Stimulated activated memory B cell treated with anti-CD40 and anti-IgM and Interleukin-4, amounts not matched to agents 10 μg/mL and 1 μg/mL and 100 μg/mL, for 72 hours (primary cell): ENCODE measurements at regions not wholly inside any gene's neighbourhood (a gene's known extent, or its start where the extent isn't known, plus 50 kb on each side); places are given as distances from the start of the nearest gene placed in this dataset.
"Not testable (repeated sequence)": the region's sequence is repeated elsewhere in the genome, so short reads cannot be mapped to it uniquely, and the experiment has no call there.

ENCODE experiments used
- ATAC-seq: fragments of 150-1000 bp; cut with Tn5 transposase; 2 replicates; pipeline ENCODE4 v1.10.0; 2021
- H3K27ac Mint-ChIP-seq: one replicate; pipeline ENCODE4 v1.8.0; 2022; ENCODE audit warnings: mild to moderate bottlenecking, mixed read lengths
- H3K27me3 Mint-ChIP-seq: one replicate; pipeline ENCODE4 v1.8.0; 2022; ENCODE audit warnings: mixed read lengths
- H3K36me3 Mint-ChIP-seq: one replicate; pipeline ENCODE4 v1.8.0; 2022; ENCODE audit warnings: mixed read lengths
- H3K4me1 Mint-ChIP-seq: one replicate; pipeline ENCODE4 v1.8.0; 2022; ENCODE audit warnings: mixed read lengths
- H3K4me3 Mint-ChIP-seq: one replicate; pipeline ENCODE4 v1.8.0; 2022; ENCODE audit warnings: mild to moderate bottlenecking, moderate library complexity, mixed read lengths
- H3K9me3 Mint-ChIP-seq: one replicate; pipeline ENCODE4 v1.8.0; 2022; ENCODE audit warnings: mixed read lengths

- H3K27me3 Mint-ChIP-seq = no peaks in the 10 kb centered on the region
- no peaks in the 10 kb centered on the region for H3K36me3 Mint-ChIP-seq
- H3K4me1 Mint-ChIP-seq = no peaks in the 10 kb centered on the region
- no peak overlapping the region for H3K4me3 Mint-ChIP-seq
- no peak for ATAC-seq
- H3K9me3 Mint-ChIP-seq = peaks cover 3% of the 10 kb centered on the region
- no peak overlapping the region for H3K27ac Mint-ChIP-seq
Observed at GRCh38 chr2:83859553-83859952, 599.5 kb downstream of the SUCLG1 start.

- no peak for ATAC-seq
- no peaks in the 10 kb centered on the region for H3K4me1 Mint-ChIP-seq
- no peak overlapping the region for H3K27ac Mint-ChIP-seq
- peaks cover 4% of the 10 kb centered on the region for H3K9me3 Mint-ChIP-seq
- no peak overlapping the region for H3K4me3 Mint-ChIP-seq
- no peaks in the 10 kb centered on the region for H3K36me3 Mint-ChIP-seq
- H3K27me3 Mint-ChIP-seq = no peaks in the 10 kb centered on the region
Observed at GRCh38 chr2:83851066-83851465, 608.0 kb downstream of the SUCLG1 start.

- H3K27me3 Mint-ChIP-seq = no peaks in the 10 kb centered on the region
- no peaks in the 10 kb centered on the region for H3K4me1 Mint-ChIP-seq
- ATAC-seq = no peak
- H3K36me3 Mint-ChIP-seq = no peaks in the 10 kb centered on the region
- no peak overlapping the region for H3K27ac Mint-ChIP-seq
- no peak overlapping the region for H3K4me3 Mint-ChIP-seq
- peaks cover 3% of the 10 kb centered on the region for H3K9me3 Mint-ChIP-seq
Observed at GRCh38 chr2:83850071-83850725, 608.9 kb downstream of the SUCLG1 start.

- Mint-ChIP-seq H3K4me3 (no peak overlapping the region), H3K4me1 (no peaks in the 10 kb centered on the region), H3K27me3 (no peaks in the 10 kb centered on the region), H3K36me3 (no peaks in the 10 kb centered on the region), H3K27ac (no peak overlapping the region), H3K9me3 (no peaks in the 10 kb centered on the region)
- no peak for ATAC-seq
Observed at GRCh38 chr2:83844490-83844889, 614.6 kb downstream of the SUCLG1 start.

- Mint-ChIP-seq H3K9me3 (no peaks in the 10 kb centered on the region), H3K4me3 (no peak overlapping the region), H3K4me1 (no peaks in the 10 kb centered on the region), H3K36me3 (no peaks in the 10 kb centered on the region), H3K27ac (no peak overlapping the region), H3K27me3 (no peaks in the 10 kb centered on the region)
- ATAC-seq = no peak
Observed at GRCh38 chr2:83842421-83842820, 616.7 kb downstream of the SUCLG1 start.

- Mint-ChIP-seq H3K27me3 (no peaks in the 10 kb centered on the region), H3K36me3 (no peaks in the 10 kb centered on the region), H3K9me3 (no peaks in the 10 kb centered on the region), H3K4me3 (no peak overlapping the region), H3K27ac (no peak overlapping the region), H3K4me1 (no peaks in the 10 kb centered on the region)
- no peak for ATAC-seq
Observed at GRCh38 chr2:83837823-83838222, 621.3 kb downstream of the SUCLG1 start.

- Mint-ChIP-seq H3K4me1 (no peaks in the 10 kb centered on the region), H3K27ac (no peak overlapping the region), H3K36me3 (no peaks in the 10 kb centered on the region), H3K27me3 (no peaks in the 10 kb centered on the region), H3K4me3 (no peak overlapping the region), H3K9me3 (peaks cover 7% of the 10 kb centered on the region)
- no peak for ATAC-seq
Observed at GRCh38 chr2:83827618-83828017, 631.5 kb downstream of the SUCLG1 start.

GRCh38 chr2:83826577-83826976, 632.5 kb downstream of the SUCLG1 start:
- no peak for ATAC-seq
- no peaks in the 10 kb centered on the region for H3K36me3 Mint-ChIP-seq
- H3K4me1 Mint-ChIP-seq = no peaks in the 10 kb centered on the region
- peaks cover 7% of the 10 kb centered on the region for H3K9me3 Mint-ChIP-seq
- no peak overlapping the region for H3K27ac Mint-ChIP-seq
- H3K4me3 Mint-ChIP-seq = no peak overlapping the region
- no peaks in the 10 kb centered on the region for H3K27me3 Mint-ChIP-seq

- H3K4me1 Mint-ChIP-seq = no peaks in the 10 kb centered on the region
- H3K4me3 Mint-ChIP-seq = no peak overlapping the region
- ATAC-seq = no peak
- no peaks in the 10 kb centered on the region for H3K36me3 Mint-ChIP-seq
- no peak overlapping the region for H3K27ac Mint-ChIP-seq
- H3K9me3 Mint-ChIP-seq = peaks cover 9% of the 10 kb centered on the region
- H3K27me3 Mint-ChIP-seq = no peaks in the 10 kb centered on the region
Observed at GRCh38 chr2:83823229-83823628, 635.9 kb downstream of the SUCLG1 start.

GRCh38 chr2:83817511-83817910, 641.6 kb downstream of the SUCLG1 start:
- Mint-ChIP-seq H3K9me3 (peaks cover 5% of the 10 kb centered on the region), H3K4me1 (no peaks in the 10 kb centered on the region), H3K36me3 (no peaks in the 10 kb centered on the region), H3K27me3 (no peaks in the 10 kb centered on the region), H3K4me3 (no peak overlapping the region), H3K27ac (no peak overlapping the region)
- no peak for ATAC-seq

GRCh38 chr2:83808878-83809277, 650.2 kb downstream of the SUCLG1 start:
- Mint-ChIP-seq H3K27me3 (no peaks in the 10 kb centered on the region), H3K4me3 (no peak overlapping the region), H3K4me1 (no peaks in the 10 kb centered on the region), H3K27ac (no peak overlapping the region), H3K36me3 (no peaks in the 10 kb centered on the region), H3K9me3 (peaks cover 2% of the 10 kb centered on the region)
- ATAC-seq = no peak

- no peak overlapping the region for H3K4me3 Mint-ChIP-seq
- H3K27ac Mint-ChIP-seq = no peak overlapping the region
- ATAC-seq = no peak
- no peaks in the 10 kb centered on the region for H3K36me3 Mint-ChIP-seq
- no peaks in the 10 kb centered on the region for H3K27me3 Mint-ChIP-seq
- no peaks in the 10 kb centered on the region for H3K9me3 Mint-ChIP-seq
- no peaks in the 10 kb centered on the region for H3K4me1 Mint-ChIP-seq
Observed at GRCh38 chr2:83802604-83803003, 656.5 kb downstream of the SUCLG1 start.

- Mint-ChIP-seq H3K27me3 (no peaks in the 10 kb centered on the region), H3K9me3 (no peaks in the 10 kb centered on the region), H3K4me1 (no peaks in the 10 kb centered on the region), H3K4me3 (no peak overlapping the region), H3K27ac (no peak overlapping the region), H3K36me3 (no peaks in the 10 kb centered on the region)
- peak; percentile 36 for ATAC-seq
Observed at GRCh38 chr2:83795777-83796176, 663.3 kb downstream of the SUCLG1 start.

- H3K4me3 Mint-ChIP-seq, H3K27ac Mint-ChIP-seq, H3K4me1 Mint-ChIP-seq, ATAC-seq, H3K9me3 Mint-ChIP-seq, H3K36me3 Mint-ChIP-seq, H3K27me3 Mint-ChIP-seq: not testable (repeated sequence)
Observed at GRCh38 chr2:83790467-83790866, 668.6 kb downstream of the SUCLG1 start.

- H3K4me1 Mint-ChIP-seq, H3K36me3 Mint-ChIP-seq, H3K9me3 Mint-ChIP-seq, H3K27ac Mint-ChIP-seq, ATAC-seq, H3K4me3 Mint-ChIP-seq, H3K27me3 Mint-ChIP-seq: not testable (repeated sequence)
Observed at GRCh38 chr2:83789674-83790073, 669.4 kb downstream of the SUCLG1 start.

GRCh38 chr2:83788938-83789566, 670.0 kb downstream of the SUCLG1 start:
- H3K4me3 Mint-ChIP-seq, H3K9me3 Mint-ChIP-seq, H3K27me3 Mint-ChIP-seq, H3K36me3 Mint-ChIP-seq, H3K4me1 Mint-ChIP-seq, H3K27ac Mint-ChIP-seq, ATAC-seq: not testable (repeated sequence)
